Neural progenitor cell (in vitro differentiated cells): ENCODE measurements at regions not wholly inside any gene's neighbourhood (a gene's known extent, or its start where the extent isn't known, plus 50 kb on each side); places are given as distances from the start of the nearest gene placed in this dataset.

Experiments used
- EZH2phosphoT487 ChIP-seq: fragments of 200-600 bp; sonication (generic); IDR thresholded peaks from 2 replicates; pipeline ENCODE4 v1.6.1; 2017; ENCODE audit warnings: antibody characterized with exemption
- TF ChIP-seq, protein P1 (sequence below): fragments of 200-600 bp; sonication (generic); IDR thresholded peaks from 2 replicates; pipeline ENCODE4 v1.5.1; 2017; ENCODE audit warnings: antibody characterized with exemption, mild to moderate bottlenecking

DNA sequence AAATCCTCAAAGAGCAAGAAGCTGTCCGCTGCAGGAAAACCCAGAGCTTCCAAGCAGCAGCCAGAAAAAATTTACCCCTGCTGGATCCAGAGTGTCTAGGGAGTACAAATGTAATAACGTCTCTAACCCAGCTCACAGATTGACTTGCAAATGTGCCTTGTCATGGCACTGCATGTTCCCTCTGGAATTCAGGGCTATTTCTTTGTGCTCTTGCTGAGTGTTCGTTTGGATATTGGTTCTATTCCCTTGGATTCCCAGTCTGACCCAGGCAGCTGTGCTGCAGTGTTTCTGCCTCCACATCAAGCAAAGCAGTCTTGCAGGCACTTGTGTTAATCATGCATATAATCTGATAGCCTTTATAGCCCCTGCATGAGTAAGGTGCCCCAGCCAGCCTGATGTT is 209.9 kb upstream of the GHITM start:
- TF ChIP-seq EZH2phosphoT487: no peak
- TF ChIP-seq, protein P1, sequence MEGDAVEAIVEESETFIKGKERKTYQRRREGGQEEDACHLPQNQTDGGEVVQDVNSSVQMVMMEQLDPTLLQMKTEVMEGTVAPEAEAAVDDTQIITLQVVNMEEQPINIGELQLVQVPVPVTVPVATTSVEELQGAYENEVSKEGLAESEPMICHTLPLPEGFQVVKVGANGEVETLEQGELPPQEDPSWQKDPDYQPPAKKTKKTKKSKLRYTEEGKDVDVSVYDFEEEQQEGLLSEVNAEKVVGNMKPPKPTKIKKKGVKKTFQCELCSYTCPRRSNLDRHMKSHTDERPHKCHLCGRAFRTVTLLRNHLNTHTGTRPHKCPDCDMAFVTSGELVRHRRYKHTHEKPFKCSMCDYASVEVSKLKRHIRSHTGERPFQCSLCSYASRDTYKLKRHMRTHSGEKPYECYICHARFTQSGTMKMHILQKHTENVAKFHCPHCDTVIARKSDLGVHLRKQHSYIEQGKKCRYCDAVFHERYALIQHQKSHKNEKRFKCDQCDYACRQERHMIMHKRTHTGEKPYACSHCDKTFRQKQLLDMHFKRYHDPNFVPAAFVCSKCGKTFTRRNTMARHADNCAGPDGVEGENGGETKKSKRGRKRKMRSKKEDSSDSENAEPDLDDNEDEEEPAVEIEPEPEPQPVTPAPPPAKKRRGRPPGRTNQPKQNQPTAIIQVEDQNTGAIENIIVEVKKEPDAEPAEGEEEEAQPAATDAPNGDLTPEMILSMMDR: no peak
